HG03571 (cell line): ENCODE measurements at regions not wholly inside any gene's neighbourhood (a gene's known extent, or its start where the extent isn't known, plus 50 kb on each side); places are given as distances from the start of the nearest gene placed in this dataset.

Source experiments
- ATAC-seq: cut with Tn5 transposase; IDR thresholded peaks from one replicate; pipeline ENCODE4 v1.9.1; 2021; ENCODE audit not compliant: unreplicated experiment

DNA sequence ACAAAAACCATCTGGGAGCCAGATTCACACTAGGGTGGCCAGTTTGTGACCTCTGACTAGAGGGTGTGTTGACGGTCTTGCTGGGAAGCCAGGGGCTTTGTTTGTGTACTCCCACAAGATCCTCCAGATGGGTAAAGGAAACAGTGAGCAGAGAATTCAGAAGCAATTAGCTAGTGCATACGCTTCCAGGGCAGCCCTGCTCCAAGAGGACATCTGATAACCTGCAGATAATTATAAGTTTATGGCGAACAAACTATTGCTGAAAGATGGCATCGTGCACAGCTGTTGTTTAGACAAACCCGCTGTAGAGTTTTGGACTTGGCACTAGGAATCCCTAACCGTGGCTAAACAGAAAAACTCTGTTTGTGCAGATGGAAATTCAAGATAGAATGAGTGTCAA lies 326.4 kb downstream of the TGFB2 start:
- no peak for ATAC-seq

DNA sequence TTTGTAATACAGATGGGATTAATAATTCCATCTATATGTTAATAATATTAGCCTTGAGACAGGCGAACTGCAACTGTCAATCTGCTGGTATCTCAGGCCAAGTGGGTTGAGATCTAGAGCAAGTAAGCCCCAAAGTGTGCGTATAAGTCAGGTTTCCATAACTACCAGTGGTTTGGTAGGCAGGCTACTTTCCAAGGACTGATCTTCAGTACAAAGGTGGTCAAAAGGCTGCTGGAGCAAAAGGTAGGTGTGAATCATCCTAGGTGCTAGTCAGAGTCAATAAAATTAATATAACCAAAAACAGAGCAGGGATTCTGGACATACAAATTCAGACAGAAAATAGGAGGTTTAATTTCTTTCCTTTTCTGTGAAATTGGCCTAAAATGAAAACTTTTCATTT lies 328.0 kb downstream of the TGFB2 start:
- no peak for ATAC-seq

DNA sequence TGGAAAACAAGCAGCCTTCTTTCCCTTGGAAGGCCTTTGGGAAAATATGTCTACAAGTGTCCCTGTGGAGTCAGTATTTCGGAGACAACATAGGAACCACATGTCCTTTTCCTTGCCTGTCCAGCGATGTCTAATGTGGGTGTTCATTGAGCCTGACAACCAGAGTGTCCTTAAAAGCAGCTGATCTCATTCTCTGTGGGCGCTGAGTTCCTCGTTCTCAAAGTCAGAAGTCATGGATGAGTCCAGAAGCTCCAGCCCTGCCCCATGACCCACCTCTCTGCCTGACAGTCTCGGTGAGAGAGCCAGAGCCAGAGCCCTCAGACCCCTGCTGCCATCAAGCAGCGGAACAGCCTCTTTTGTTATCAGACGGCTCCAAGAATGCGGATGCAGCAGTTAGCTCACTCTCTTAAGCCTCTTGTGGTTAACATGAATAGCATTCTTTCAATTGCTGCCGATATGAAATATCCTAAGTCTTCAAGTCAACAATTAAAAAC lies 329.2 kb downstream of the TGFB2 start:
- ATAC-seq: no peak

GRCh38 chr1:218677026-218677425 lies 331.9 kb downstream of the TGFB2 start:
- no peak for ATAC-seq

GRCh38 chr1:218679391-218679790 lies 334.3 kb downstream of the TGFB2 start:
- no peak for ATAC-seq

- ATAC-seq: no peak
Observed at GRCh38 chr1:218679988-218680748, 335.0 kb downstream of the TGFB2 start.

DNA sequence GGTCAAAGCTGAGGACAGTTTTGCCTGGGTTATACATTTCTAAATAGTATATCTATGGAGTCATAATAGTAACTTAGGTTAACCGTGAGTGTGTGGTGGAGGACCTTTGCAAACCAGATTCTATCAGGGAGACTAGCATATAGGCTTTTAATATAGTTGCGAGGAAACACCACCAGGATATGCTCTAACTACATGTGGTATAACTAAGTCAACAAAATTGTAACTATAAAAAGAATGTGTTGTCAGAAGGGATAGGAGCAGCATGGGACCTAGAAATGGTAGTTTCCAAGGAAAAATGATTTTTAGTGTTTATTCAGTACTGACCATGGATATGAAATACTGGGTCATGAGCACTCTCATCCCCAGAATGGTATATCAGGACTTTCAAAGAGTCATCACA lies 338.1 kb downstream of the TGFB2 start:
- no peak for ATAC-seq

DNA sequence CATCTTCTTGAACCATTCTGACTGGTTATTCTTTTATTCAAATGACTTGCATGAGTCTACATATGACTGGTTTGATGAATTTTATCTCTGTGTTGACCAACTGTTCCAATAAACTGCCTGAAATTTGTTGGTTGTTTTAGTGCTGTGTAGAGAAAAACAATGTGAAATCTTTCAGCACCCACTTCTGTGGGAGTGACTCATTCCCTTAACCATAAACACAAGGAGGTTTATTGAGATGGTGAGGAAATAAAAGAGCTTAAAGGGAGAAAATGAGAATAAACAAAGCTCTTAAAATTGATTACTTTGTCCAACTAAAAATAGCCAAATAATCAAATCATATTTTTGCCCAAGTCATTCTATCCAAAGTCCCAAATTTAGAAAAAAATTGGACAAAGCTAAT lies 341.1 kb downstream of the TGFB2 start:
- no peak for ATAC-seq

- ATAC-seq: no peak
Observed at GRCh38 chr1:218686761-218687160, 341.6 kb downstream of the TGFB2 start.

- ATAC-seq: no peak
Observed at GRCh38 chr1:218692808-218693207, 347.7 kb downstream of the TGFB2 start.

- ATAC-seq: no peak
Observed at GRCh38 chr1:218693599-218693998, 348.5 kb downstream of the TGFB2 start.

DNA sequence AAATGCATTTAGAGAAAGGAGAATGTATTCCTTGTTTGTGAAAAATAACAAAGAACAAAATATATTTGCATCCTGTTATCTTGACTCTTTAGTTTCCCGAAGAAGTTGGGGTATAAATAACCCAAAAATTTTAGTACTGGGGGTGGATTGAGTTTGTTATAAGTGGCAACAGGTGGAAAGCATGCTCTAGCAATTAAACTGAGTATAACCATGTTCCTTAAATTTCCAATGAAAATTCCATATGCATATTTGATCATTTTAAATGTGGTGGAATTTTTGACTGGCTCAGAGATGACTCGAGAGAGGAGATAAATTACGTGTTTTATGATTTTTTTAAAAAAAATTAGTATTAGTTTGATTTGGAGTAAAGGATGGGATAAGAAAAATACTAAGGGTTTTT lies 348.9 kb downstream of the TGFB2 start:
- ATAC-seq: no peak

- no peak for ATAC-seq
Observed at GRCh38 chr1:218694636-218695035, 349.5 kb downstream of the TGFB2 start.

DNA sequence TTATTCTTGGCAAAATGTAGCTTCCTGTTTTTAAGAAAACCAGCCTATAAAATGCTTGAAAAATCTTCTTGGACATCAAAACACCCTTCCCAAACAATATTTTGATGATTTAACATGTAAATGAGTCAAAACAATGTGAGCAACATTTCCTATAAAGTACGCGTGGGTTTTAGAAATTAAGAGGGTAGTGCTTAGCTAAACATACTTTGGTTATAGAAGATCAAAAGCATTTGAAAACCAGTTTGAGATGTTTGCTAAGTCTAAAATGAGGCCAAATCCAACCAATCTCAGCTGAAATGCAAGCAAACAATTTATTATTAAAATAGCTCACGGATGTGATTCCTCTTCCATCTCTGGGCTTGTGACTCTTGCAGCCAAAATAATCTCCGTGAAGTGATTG lies 350.4 kb downstream of the TGFB2 start:
- no peak for ATAC-seq

DNA sequence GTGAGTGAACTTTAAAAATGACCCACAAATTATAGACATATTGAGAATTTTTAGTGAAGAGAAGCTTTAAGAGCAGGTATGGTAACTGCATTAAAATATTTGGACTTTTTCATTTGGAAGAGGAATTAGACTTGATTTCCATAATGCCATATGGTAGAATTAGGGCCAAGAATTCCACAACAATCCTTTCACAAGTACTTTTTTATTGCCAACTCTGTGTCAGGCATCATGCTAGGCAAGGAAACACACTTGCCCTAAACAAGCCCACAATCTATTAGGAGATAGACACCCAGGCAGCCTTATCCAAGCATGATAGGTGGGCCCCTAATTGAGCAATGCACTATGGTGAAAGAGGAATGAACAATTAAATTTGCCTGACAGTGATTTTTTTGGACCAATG lies 353.0 kb downstream of the TGFB2 start:
- no peak for ATAC-seq

DNA sequence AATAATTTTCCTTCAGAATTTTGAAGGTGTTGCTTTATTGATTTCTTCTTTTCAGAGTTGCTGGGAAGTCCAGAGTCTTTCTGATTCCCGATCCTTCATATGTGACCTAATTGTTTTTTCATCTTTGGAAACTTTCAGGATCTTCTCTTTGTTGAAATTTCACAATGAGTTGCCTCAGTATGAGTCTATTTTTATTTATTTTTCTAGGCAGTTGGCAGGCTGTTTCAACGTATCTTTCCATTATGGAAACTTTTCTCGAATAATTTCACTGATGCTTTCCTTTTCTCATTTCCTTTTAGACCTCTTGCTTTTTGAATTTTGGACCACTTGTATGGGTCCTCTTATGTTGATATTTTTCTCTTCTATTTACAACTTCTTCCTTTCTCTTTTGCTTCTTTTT lies 354.3 kb downstream of the TGFB2 start:
- ATAC-seq: no peak

DNA sequence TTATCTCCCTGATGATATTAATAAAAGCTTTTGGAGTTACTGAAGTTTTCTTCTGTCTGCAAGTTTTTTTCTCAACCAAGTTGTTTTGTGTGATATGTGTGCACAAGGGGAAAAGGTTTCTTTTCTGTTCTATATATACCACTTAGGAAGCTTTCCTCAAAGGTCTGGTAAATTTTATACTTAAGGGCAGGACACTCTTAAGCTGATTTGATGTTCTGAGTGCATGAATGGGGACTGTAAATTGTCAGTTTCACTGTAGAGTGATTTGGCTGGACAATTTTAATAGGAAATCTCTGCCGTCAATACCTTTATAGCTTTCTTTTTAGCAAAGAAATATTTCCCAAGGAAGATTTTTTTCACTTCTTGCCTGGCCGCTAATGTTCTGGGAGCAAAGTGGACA lies 354.7 kb downstream of the TGFB2 start:
- ATAC-seq: no peak

GRCh38 chr1:218700666-218701065 lies 355.5 kb downstream of the TGFB2 start:
- ATAC-seq: no peak

- ATAC-seq: no peak
Observed at GRCh38 chr1:218701131-218701530, 356.0 kb downstream of the TGFB2 start.

GRCh38 chr1:218702775-218703174 lies 357.6 kb downstream of the TGFB2 start:
- no peak for ATAC-seq

GRCh38 chr1:218703836-218704235 lies 358.7 kb downstream of the TGFB2 start:
- no peak for ATAC-seq

DNA sequence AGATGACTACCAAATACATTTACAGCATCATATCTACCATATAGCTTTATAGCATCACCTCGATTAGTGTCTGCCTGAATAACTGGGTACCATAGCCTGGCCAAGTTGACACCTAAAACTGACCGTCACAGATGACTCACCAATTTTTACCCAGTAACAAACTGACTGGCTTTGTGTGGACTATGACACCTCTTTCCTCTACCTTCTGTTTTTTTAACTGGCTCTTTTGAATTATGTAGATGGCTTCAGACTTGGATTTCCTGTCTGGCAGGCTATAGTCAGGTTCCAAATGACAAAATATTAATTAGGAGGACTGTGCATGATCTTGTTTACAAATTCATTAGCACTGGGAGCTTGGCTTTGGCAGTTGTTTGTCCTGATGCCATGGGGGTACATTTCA lies 360.3 kb downstream of the TGFB2 start:
- ATAC-seq: no peak
